ENCODE measurements at regions not wholly inside any gene's neighbourhood (a gene's known extent, or its start where the extent isn't known, plus 50 kb on each side); places are given as distances from the start of the nearest gene placed in this dataset.

DNA sequence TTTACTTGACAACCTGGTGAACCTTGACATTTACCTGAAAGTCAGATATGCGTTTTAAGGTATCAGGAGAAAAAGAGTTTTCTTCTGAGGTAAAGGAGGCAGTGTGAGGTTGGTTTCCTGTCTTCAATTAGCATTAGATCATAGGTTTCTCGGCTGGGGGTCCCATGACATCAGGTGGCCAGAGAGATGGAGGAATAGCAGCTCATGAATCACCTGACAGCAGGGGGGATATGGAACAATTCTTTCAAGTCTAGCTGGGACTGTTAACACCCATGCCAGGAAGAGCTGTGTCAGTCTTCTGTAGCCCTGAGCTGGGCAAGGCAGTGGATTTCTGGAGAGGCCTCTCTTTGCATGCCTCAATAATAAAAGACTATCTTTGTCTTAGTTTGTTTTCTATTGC is 108.0 kb upstream of the TMEM170B start:
- H2AFZ ChIP-seq (ENCODE audit: low read depth, low read length, severe bottlenecking) = peak overlapping the region; percentile 58
- H3K27me3 ChIP-seq (ENCODE audit: low read length) = no peaks in the 10 kb centered on the region
- H3K4me3 ChIP-seq (ENCODE audit: insufficient read depth, low read length, poor library complexity, severe bottlenecking) = no peak overlapping the region
- no peaks in the 10 kb centered on the region for H3K36me3 ChIP-seq (ENCODE audit: low read length)
- TF ChIP-seq EZH2phosphoT487 (conservative IDR thresholded peaks at IDR 0.05; ENCODE audit: low read length) = no peak
- H3K9me2 ChIP-seq (replicated peaks; ENCODE audit: insufficient read depth, low read length) = no peaks in the 10 kb centered on the region
- H3K79me2 ChIP-seq (ENCODE audit: insufficient read depth, low read length) = no peaks in the 10 kb centered on the region
- no peak overlapping the region for H3K4me2 ChIP-seq (ENCODE audit: low read depth, low read length, poor library complexity, severe bottlenecking)
- no peaks in the 10 kb centered on the region for H4K20me1 ChIP-seq (ENCODE audit: low read depth, low read length)
- no peaks in the 10 kb centered on the region for H3F3A ChIP-seq (ENCODE audit: insufficient read depth)
- no peaks in the 10 kb centered on the region for H3K9me3 ChIP-seq (ENCODE audit: insufficient read depth, low read length)
- no peak overlapping the region for H3K9ac ChIP-seq (ENCODE audit: low read length)
- no peak overlapping the region for H3K27ac ChIP-seq (ENCODE audit: low read depth, low read length)

DNA sequence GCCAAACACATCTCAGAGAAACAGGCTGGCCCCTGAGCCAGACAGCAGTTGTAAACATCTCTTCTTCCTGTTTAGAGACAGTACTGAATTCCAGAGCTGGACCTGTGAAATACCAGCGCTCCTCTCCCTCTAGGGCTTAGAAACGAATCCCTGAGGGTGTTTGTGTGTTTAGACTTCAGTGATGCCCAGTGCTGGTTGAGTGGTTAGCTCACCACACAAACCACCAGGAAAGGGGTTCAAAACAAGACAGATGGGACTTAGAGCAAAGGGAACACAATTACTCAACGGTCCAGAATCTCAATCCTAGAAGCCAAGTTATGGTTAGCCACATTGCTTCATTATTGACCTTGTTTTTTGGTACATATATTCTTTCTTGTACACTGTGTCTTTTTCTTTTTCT is 108.7 kb upstream of the TMEM170B start:
- no peaks in the 10 kb centered on the region for H4K20me1 ChIP-seq (ENCODE audit: low read depth, low read length)
- H3K36me3 ChIP-seq (ENCODE audit: low read length) = no peaks in the 10 kb centered on the region
- H3K9me2 ChIP-seq (replicated peaks; ENCODE audit: insufficient read depth, low read length) = no peaks in the 10 kb centered on the region
- H3K9me3 ChIP-seq (ENCODE audit: insufficient read depth, low read length) = no peaks in the 10 kb centered on the region
- no peaks in the 10 kb centered on the region for H3K79me2 ChIP-seq (ENCODE audit: insufficient read depth, low read length)
- no peak overlapping the region for H3K9ac ChIP-seq (ENCODE audit: low read length)
- no peak overlapping the region for H3K27ac ChIP-seq (ENCODE audit: low read depth, low read length)
- H3F3A ChIP-seq (ENCODE audit: insufficient read depth) = no peaks in the 10 kb centered on the region
- no peak for TF ChIP-seq EZH2phosphoT487 (conservative IDR thresholded peaks at IDR 0.05; ENCODE audit: low read length)
- TF ChIP-seq, protein P1, sequence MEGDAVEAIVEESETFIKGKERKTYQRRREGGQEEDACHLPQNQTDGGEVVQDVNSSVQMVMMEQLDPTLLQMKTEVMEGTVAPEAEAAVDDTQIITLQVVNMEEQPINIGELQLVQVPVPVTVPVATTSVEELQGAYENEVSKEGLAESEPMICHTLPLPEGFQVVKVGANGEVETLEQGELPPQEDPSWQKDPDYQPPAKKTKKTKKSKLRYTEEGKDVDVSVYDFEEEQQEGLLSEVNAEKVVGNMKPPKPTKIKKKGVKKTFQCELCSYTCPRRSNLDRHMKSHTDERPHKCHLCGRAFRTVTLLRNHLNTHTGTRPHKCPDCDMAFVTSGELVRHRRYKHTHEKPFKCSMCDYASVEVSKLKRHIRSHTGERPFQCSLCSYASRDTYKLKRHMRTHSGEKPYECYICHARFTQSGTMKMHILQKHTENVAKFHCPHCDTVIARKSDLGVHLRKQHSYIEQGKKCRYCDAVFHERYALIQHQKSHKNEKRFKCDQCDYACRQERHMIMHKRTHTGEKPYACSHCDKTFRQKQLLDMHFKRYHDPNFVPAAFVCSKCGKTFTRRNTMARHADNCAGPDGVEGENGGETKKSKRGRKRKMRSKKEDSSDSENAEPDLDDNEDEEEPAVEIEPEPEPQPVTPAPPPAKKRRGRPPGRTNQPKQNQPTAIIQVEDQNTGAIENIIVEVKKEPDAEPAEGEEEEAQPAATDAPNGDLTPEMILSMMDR (IDR thresholded peaks at IDR 0.05; ENCODE audit: insufficient read depth, low read length, poor library complexity, severe bottlenecking) = no peak
- H3K4me3 ChIP-seq (ENCODE audit: insufficient read depth, low read length, poor library complexity, severe bottlenecking) = no peak overlapping the region
- H2AFZ ChIP-seq (ENCODE audit: low read depth, low read length, severe bottlenecking) = peak overlapping the region; percentile 58
- no peaks in the 10 kb centered on the region for H3K27me3 ChIP-seq (ENCODE audit: low read length)
- peak overlapping the region; percentile 11 for H3K4me2 ChIP-seq (ENCODE audit: low read depth, low read length, poor library complexity, severe bottlenecking)

DNA sequence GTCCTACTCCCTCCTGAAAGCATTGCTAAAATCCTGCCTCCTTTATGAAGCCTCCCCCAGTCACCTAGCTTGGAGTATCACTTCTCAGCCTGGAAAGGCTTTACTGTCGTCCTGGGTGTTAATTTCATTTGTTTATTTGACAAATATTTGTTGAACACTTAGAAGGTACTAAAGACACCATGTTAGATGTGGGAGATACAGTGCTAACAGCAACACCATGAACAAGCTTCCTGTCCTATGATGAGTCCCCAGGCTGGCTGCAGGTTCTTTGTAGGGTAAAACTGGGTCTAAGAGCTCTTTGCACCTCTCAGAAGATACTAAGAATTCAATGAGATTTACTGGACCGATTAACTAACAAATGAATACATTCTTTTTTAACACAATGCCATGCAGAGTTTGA is 109.2 kb upstream of the TMEM170B start:
- H3K9ac ChIP-seq (ENCODE audit: low read length) = no peak overlapping the region
- no peaks in the 10 kb centered on the region for H3K9me2 ChIP-seq (replicated peaks; ENCODE audit: insufficient read depth, low read length)
- H3K4me2 ChIP-seq (ENCODE audit: low read depth, low read length, poor library complexity, severe bottlenecking) = peak overlapping the region; percentile 11
- H3K36me3 ChIP-seq (ENCODE audit: low read length) = no peaks in the 10 kb centered on the region
- no peaks in the 10 kb centered on the region for H3K79me2 ChIP-seq (ENCODE audit: insufficient read depth, low read length)
- no peaks in the 10 kb centered on the region for H4K20me1 ChIP-seq (ENCODE audit: low read depth, low read length)
- no peaks in the 10 kb centered on the region for H3K27me3 ChIP-seq (ENCODE audit: low read length)
- H3K27ac ChIP-seq (ENCODE audit: low read depth, low read length) = no peak overlapping the region
- H2AFZ ChIP-seq (ENCODE audit: low read depth, low read length, severe bottlenecking) = peak overlapping the region; percentile 58
- TF ChIP-seq, protein P1 (IDR thresholded peaks at IDR 0.05; ENCODE audit: insufficient read depth, low read length, poor library complexity, severe bottlenecking) = no peak
- TF ChIP-seq EZH2phosphoT487 (conservative IDR thresholded peaks at IDR 0.05; ENCODE audit: low read length) = no peak
- no peaks in the 10 kb centered on the region for H3K9me3 ChIP-seq (ENCODE audit: insufficient read depth, low read length)
- no peaks in the 10 kb centered on the region for H3F3A ChIP-seq (ENCODE audit: insufficient read depth)
- no peak overlapping the region for H3K4me3 ChIP-seq (ENCODE audit: insufficient read depth, low read length, poor library complexity, severe bottlenecking)

DNA sequence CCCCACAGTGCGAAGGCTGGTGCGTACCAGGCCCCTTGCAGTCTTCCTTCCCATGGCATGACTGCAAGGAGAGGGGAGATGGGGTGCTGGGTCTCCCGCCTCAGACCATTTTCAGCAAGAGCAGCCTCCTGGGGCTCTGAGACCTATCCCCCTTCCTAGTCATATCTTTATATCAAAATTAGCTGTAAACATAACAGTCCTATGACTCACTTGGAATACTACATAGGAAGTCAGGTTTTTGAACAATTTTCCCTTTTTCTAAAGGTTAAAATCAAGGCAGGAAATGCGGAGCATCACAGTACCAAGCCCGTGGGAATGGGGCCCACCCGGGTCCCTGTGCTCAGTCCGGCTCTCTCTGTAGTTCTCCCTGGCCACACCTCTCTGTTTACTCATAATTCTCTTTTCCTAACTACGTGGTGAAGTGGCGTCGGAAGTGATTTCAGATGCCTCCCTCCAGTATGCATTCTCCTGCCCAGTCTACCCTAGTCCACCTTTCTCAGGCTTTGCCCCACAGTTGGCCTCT is 109.8 kb upstream of the TMEM170B start:
- Histone ChIP-seq H2AFZ (ENCODE audit: low read depth, low read length, severe bottlenecking) (peak overlapping the region; percentile 58), H3K27ac (ENCODE audit: low read depth, low read length) (no peak overlapping the region), H3K9ac (ENCODE audit: low read length) (no peak overlapping the region), H3K79me2 (ENCODE audit: insufficient read depth, low read length) (no peaks in the 10 kb centered on the region), H3F3A (ENCODE audit: insufficient read depth) (no peaks in the 10 kb centered on the region), H3K9me2 (replicated peaks; ENCODE audit: insufficient read depth, low read length) (no peaks in the 10 kb centered on the region), H3K36me3 (ENCODE audit: low read length) (no peaks in the 10 kb centered on the region), H3K4me3 (ENCODE audit: insufficient read depth, low read length, poor library complexity, severe bottlenecking) (no peak overlapping the region), H4K20me1 (ENCODE audit: low read depth, low read length) (no peaks in the 10 kb centered on the region), H3K9me3 (ENCODE audit: insufficient read depth, low read length) (no peaks in the 10 kb centered on the region), H3K4me2 (ENCODE audit: low read depth, low read length, poor library complexity, severe bottlenecking) (no peak overlapping the region), H3K27me3 (ENCODE audit: low read length) (no peaks in the 10 kb centered on the region)
- TF ChIP-seq, protein P1 (IDR thresholded peaks at IDR 0.05; ENCODE audit: insufficient read depth, low read length, poor library complexity, severe bottlenecking) = no peak
- no peak for TF ChIP-seq EZH2phosphoT487 (conservative IDR thresholded peaks at IDR 0.05; ENCODE audit: low read length)

Measured in SU-DHL-6 (cell line).